ENCODE measurements at regions not wholly inside any gene's neighbourhood (a gene's known extent, or its start where the extent isn't known, plus 50 kb on each side); places are given as distances from the start of the nearest gene placed in this dataset.

DNA sequence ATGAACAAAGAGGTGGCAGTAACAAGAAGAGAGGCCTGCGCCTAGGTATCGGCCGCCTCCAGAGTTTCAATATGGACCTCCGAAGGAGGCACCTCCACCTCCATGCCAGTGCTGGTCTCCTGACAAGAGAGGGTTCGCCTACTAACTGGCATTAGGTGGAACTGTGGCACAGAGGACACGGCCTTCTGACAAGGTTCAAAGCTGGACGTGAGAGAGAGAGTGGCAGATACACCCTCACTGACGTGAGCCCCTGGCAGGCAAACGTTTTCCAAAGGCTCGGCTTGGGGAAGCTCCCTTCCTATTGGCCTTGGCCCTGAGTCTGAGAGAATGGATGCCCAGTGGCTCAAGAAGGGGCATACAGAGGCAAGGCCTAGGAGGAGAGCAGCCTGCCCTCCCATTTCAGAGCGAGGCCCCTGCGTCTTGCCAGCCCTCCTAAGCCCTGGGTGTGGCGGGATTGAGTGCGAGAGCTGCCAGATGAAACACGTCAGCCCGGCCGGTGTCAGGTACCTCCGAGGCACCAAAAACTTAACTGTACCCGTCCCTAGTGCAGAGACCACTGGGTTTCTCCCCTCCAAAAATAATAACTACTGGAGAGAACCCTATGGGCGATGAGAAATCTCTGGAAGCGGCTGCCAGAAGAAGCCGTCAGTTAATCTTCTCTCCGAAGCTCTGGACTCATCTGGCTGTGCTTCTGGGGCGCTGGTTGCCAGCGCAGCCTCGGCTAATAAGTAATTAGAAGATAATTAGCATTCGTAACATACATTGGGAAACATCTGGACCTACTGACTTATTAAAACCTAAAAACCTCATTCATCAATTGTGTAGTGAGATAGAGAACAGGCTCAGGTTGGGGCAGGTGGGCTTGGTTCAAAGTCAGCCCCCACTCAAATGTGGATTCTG, 283.6 kb downstream of the NPHP4 start:
- Histone ChIP-seq H3K27me3 (no peaks in the 10 kb centered on the region), H3K4me3 (no peak overlapping the region), H3K36me3 (no peaks in the 10 kb centered on the region), H3K27ac (no peak overlapping the region), H3K9me3 (no peaks in the 10 kb centered on the region), H3K4me1 (no peaks in the 10 kb centered on the region)
- no peak for ATAC-seq
- TF ChIP-seq POLR2A (IDR thresholded peaks at IDR 0.05), result no peak
- no peak for TF ChIP-seq CTCF (IDR thresholded peaks at IDR 0.05 in 4 of 5, conservative IDR thresholded peaks at IDR 0.05 in 1 of 5)
- in situ Hi-C loops (cut with MboI; ENCODE audit: low sequenced_read_pairs in 4 of 4), result no loop called here
- DNase-seq, result no peak
- intact Hi-C loops (cut with DNase I; ENCODE audit: low total_unique reads), result no loop called here

- in situ Hi-C loops (cut with MboI; ENCODE audit: low sequenced_read_pairs in 4 of 4) (no loop called here), intact Hi-C loops (cut with DNase I; ENCODE audit: low total_unique reads) (no loop called here)
- Histone ChIP-seq H3K27me3 (no peaks in the 10 kb centered on the region), H3K27ac (no peak overlapping the region), H3K9me3 (no peaks in the 10 kb centered on the region), H3K4me1 (no peaks in the 10 kb centered on the region), H3K4me3 (no peak overlapping the region), H3K36me3 (no peaks in the 10 kb centered on the region)
- DNase-seq, result no peak
- ATAC-seq, result no peak
- no peak for TF ChIP-seq POLR2A (IDR thresholded peaks at IDR 0.05)
- no peak for TF ChIP-seq CTCF (IDR thresholded peaks at IDR 0.05 in 4 of 5, conservative IDR thresholded peaks at IDR 0.05 in 1 of 5)
Observed at GRCh38 chr1:5707566-5708345, 284.5 kb downstream of the NPHP4 start.

DNA sequence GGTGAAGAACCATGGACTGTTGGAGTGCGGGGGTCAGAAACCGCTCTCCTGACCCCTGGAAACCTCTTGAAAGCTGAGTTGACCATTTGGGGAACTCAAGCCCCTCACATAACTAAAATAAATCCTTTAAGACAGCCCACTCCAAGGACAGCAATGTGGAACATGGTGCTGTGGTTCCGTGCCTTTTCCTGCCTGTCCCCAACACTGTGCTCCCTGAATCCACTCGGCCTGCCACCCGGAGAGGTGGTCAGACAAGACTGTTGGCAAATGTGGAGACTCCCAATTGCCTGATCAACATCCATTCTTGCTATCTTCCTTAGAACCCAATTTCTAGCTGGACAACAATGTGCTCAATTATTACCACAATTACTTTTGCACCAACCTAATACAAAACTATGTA, 286.0 kb downstream of the NPHP4 start:
- DNase-seq (no peak), ATAC-seq (no peak)
- in situ Hi-C loops (cut with MboI; ENCODE audit: low sequenced_read_pairs in 4 of 4), result no loop called here
- Histone ChIP-seq H3K36me3 (no peaks in the 10 kb centered on the region), H3K4me3 (no peak overlapping the region), H3K27ac (no peak overlapping the region), H3K9me3 (no peaks in the 10 kb centered on the region), H3K4me1 (no peaks in the 10 kb centered on the region), H3K27me3 (no peaks in the 10 kb centered on the region)
- no peak for TF ChIP-seq CTCF (IDR thresholded peaks at IDR 0.05 in 4 of 5, conservative IDR thresholded peaks at IDR 0.05 in 1 of 5)
- no peak for TF ChIP-seq POLR2A (IDR thresholded peaks at IDR 0.05)
- intact Hi-C loops (cut with DNase I; ENCODE audit: low total_unique reads), result no loop called here

DNA sequence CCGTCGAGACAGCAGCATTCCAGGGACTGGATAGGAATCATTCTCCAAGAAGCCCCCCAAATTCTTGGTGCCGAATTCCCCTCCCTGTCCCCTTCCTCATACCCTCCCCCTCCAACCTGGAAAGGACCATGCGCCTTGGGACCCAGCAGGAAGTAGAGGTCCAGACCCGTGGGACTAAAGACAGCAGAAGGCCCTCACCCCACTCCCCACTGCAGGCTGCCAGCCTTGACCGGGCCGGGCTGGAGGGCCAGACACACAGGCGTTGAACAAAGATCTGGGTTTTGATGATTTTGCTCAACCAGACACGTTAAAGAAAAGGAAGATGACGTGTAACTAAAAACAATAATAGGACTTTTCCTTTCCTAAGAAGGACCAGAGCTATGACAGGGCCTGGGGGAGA, 286.5 kb downstream of the NPHP4 start:
- no peak overlapping the region for H3K4me3 ChIP-seq
- intact Hi-C loops (cut with DNase I; ENCODE audit: low total_unique reads), result no loop called here
- no peaks in the 10 kb centered on the region for H3K36me3 ChIP-seq
- H3K4me1 ChIP-seq, result no peaks in the 10 kb centered on the region
- no peaks in the 10 kb centered on the region for H3K9me3 ChIP-seq
- DNase-seq (no peak), ATAC-seq (no peak)
- no peak overlapping the region for H3K27ac ChIP-seq
- TF ChIP-seq CTCF (IDR thresholded peaks at IDR 0.05 in 4 of 5, conservative IDR thresholded peaks at IDR 0.05 in 1 of 5) (no peak), POLR2A (IDR thresholded peaks at IDR 0.05) (no peak)
- H3K27me3 ChIP-seq, result no peaks in the 10 kb centered on the region
- in situ Hi-C loops (cut with MboI; ENCODE audit: low sequenced_read_pairs in 4 of 4), result no loop called here

All from gastrocnemius medialis (tissue), 4 donors.